Right atrium auricular region (tissue), 2 donors: ENCODE measurements at regions not wholly inside any gene's neighbourhood (a gene's known extent, or its start where the extent isn't known, plus 50 kb on each side); places are given as distances from the start of the nearest gene placed in this dataset.

Source experiments
- DNase-seq: peaks from one replicate; pipeline ENCODE4 v3.0.0-alpha.2; 2019; ENCODE audit warnings: low spot score
- H3K27ac ChIP-seq, 2 donors: fragments of 200-600 bp; sonication (generic); 1 replicate in 1 of 2; 2 replicates in 1 of 2; pipeline ENCODE4 v1.5.1; 2016 to 2019
- H3K27me3 ChIP-seq, 2 donors: fragments of 200-600 bp; sonication (generic); one replicate each; pipeline versions ENCODE4 v1.5.1 to v1.6.0; 2017 to 2019
- H3K36me3 ChIP-seq: fragments of 200-600 bp; sonication (generic); one replicate; pipeline ENCODE4 v1.5.1; 2016
- H3K4me1 ChIP-seq, 2 donors: fragments of 200-600 bp; sonication (generic); one replicate each; pipeline versions ENCODE4 v1.5.1 to v1.6.0; 2017 to 2019
- H3K4me3 ChIP-seq, 2 donors: fragments of 200-600 bp; sonication (generic); 1 replicate in 1 of 2; 2 replicates in 1 of 2; pipeline ENCODE4 v1.5.1; 2017 to 2019; ENCODE audit warnings: mild to moderate bottlenecking in 1 of 2, moderate library complexity in 1 of 2
- H3K9me3 ChIP-seq, 2 donors: fragments of 200-600 bp; sonication (generic); one replicate each; pipeline ENCODE4 v1.5.1; 2019
- TF ChIP-seq, protein P1 (sequence below), 2 donors: fragments of 200-600 bp; sonication (generic); IDR thresholded peaks; one replicate each; pipeline ENCODE4 v1.5.1; 2019; ENCODE audit warnings: antibody characterized with exemption in 2 of 2

DNA sequence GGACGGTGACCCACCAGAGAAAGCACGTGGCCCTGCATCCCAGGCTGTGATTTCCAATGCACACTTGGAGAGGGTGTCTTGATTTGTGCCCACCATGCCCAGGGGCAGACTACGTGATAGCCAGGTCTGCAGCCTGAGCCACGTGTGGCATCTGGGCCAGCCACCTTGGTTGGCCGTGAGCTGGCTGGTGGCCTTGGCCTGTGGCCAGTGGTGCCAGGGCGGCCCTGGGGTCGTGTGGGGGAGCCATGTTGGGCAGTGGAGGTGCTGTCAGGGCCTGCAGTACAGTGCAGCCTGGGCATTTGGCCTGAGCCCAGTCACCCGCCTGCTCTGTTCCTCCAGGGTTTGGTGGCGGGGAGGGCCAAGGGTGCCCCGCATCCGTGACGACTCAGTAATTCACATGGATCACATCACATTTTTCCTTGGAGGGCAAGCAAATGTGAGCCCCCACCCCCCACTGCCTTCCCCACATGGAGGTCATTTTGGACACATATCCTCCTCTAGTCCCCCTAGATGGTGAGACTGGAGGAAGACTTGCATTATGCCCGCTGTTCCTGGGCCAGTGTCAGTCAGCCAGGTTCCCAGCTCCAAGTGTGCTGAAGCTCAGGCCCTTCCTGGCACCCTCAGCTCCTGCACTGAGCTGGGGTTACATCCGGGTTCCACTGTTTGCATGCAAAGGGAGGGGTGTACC is 201.4 kb downstream of the UBE3A start:
- TF ChIP-seq, protein P1, sequence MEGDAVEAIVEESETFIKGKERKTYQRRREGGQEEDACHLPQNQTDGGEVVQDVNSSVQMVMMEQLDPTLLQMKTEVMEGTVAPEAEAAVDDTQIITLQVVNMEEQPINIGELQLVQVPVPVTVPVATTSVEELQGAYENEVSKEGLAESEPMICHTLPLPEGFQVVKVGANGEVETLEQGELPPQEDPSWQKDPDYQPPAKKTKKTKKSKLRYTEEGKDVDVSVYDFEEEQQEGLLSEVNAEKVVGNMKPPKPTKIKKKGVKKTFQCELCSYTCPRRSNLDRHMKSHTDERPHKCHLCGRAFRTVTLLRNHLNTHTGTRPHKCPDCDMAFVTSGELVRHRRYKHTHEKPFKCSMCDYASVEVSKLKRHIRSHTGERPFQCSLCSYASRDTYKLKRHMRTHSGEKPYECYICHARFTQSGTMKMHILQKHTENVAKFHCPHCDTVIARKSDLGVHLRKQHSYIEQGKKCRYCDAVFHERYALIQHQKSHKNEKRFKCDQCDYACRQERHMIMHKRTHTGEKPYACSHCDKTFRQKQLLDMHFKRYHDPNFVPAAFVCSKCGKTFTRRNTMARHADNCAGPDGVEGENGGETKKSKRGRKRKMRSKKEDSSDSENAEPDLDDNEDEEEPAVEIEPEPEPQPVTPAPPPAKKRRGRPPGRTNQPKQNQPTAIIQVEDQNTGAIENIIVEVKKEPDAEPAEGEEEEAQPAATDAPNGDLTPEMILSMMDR (IDR thresholded peaks at IDR 0.05): no peak
- no peak for DNase-seq

DNA sequence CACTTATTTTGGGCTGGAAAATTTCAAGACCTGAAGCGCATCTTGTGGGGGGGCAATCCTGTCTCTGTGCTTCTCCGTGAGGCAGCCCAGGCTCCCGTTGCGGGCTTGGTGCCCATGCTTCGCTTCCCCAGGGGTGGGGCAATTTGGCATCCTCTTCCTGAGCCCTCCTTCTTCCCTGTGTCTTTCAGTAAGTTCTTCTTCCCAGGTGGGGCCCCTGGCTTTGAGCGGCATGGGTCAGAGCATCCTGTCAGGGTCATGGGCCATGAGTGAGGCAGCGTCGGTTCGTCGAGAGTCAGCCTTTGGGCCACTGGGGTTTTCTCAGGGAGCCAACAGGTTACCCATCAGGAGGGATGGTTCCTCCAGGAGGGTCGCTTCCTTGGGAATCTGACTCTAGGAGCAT is 200.7 kb downstream of the UBE3A start:
- Histone ChIP-seq H3K27ac (no peak overlapping the region), H3K27me3 (no peaks in the 10 kb centered on the region), H3K36me3 (no peaks in the 10 kb centered on the region), H3K9me3 (no peaks in the 10 kb centered on the region), H3K4me1 (no peaks in the 10 kb centered on the region), H3K4me3 (no peak overlapping the region)
- TF ChIP-seq, protein P1 (IDR thresholded peaks at IDR 0.05): no peak
- DNase-seq: no peak

More for the DNA sequence above, 201.4 kb downstream of the UBE3A start:
- Histone ChIP-seq H3K9me3 (no peaks in the 10 kb centered on the region), H3K27me3 (no peaks in the 10 kb centered on the region), H3K4me1 (no peaks in the 10 kb centered on the region), H3K4me3 (no peak overlapping the region), H3K36me3 (no peaks in the 10 kb centered on the region), H3K27ac (no peak overlapping the region)

DNA sequence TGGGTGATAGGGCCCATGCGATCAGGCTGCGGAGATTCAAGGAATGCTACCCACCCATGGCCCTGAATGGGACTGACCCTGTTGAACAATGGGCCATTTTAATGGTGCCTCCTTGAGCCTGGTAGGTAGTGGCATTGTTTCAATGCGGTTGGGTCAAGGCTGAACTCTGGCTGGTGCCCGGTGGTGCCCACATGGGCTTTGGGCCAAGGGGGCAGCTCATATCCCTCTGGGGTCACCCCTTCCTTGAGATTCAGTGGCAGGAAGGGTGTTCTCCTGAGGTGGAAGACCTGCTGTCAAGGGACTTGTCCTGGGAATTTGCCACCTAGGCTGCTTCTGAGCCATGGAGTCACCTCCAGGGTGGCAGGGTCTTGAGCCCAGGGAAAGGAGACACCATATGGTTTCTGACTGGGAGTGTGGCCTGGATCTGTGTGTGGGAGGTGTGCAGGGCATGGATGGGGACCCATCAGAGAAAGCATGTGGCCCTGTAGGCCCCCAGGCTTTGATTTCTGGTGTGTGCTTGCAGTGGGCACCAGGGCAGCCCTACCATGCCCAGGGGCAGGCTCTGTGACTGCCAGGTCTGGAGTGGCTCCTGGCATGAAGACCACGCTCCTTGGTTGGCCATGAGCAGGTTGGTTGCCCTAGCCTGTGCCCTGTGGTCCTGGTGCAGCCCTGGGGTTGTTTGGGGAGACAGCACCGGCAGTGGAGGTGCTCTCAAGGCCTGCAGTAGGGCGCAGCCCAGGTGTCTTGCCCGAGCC is 199.9 kb downstream of the UBE3A start:
- TF ChIP-seq, protein P1 (IDR thresholded peaks at IDR 0.05): no peak
- H3K4me1 ChIP-seq: no peaks in the 10 kb centered on the region
- H3K27me3 ChIP-seq: no peaks in the 10 kb centered on the region
- no peak for DNase-seq
- H3K36me3 ChIP-seq: no peaks in the 10 kb centered on the region
- H3K4me3 ChIP-seq: no peak overlapping the region
- H3K27ac ChIP-seq: no peak overlapping the region
- no peaks in the 10 kb centered on the region for H3K9me3 ChIP-seq

- H3K36me3 ChIP-seq: no peaks in the 10 kb centered on the region
- H3K9me3 ChIP-seq: no peaks in the 10 kb centered on the region
- no peak overlapping the region for H3K4me3 ChIP-seq
- H3K4me1 ChIP-seq: no peaks in the 10 kb centered on the region
- TF ChIP-seq, protein P1 (IDR thresholded peaks at IDR 0.05): no peak
- no peaks in the 10 kb centered on the region for H3K27me3 ChIP-seq
- H3K27ac ChIP-seq: no peak overlapping the region
- no peak for DNase-seq
Measured at GRCh38 chr15:25239471-25240345, 199.1 kb downstream of the UBE3A start.

GRCh38 chr15:25240461-25241021 is 198.3 kb downstream of the UBE3A start:
- no peak overlapping the region for H3K4me3 ChIP-seq
- no peaks in the 10 kb centered on the region for H3K4me1 ChIP-seq
- H3K27ac ChIP-seq: no peak overlapping the region
- H3K36me3 ChIP-seq: no peaks in the 10 kb centered on the region
- no peak for DNase-seq
- TF ChIP-seq, protein P1 (IDR thresholded peaks at IDR 0.05): no peak
- H3K27me3 ChIP-seq: no peaks in the 10 kb centered on the region
- H3K9me3 ChIP-seq: no peaks in the 10 kb centered on the region
